Body of pancreas (tissue), 4 donors: ENCODE measurements at regions not wholly inside any gene's neighbourhood (a gene's known extent, or its start where the extent isn't known, plus 50 kb on each side); places are given as distances from the start of the nearest gene placed in this dataset.

Experiments used
- ATAC-seq: fragments of 150-250 bp; one replicate; pipeline ENCODE4 v1.9.1; 2016
- DNase-seq, 4 donors: peaks; one replicate each; pipeline ENCODE4 v3.0.0-alpha.2; 2019
- H3K27ac ChIP-seq, 4 donors: fragments of 200-600 bp; sonication (generic); 1 replicate in 3 of 4; 2 replicates in 1 of 4; pipeline versions ENCODE4 v1.5.1 to v1.6.1; 2016 to 2019; ENCODE audit warnings: mild to moderate bottlenecking in 1 of 4, mixed read lengths in 1 of 4, moderate library complexity in 1 of 4
- H3K27me3 ChIP-seq, 2 donors: fragments of 200-600 bp; sonication (generic); one replicate each; pipeline ENCODE4 v1.6.0; 2016; ENCODE audit warnings: mild to moderate bottlenecking in 1 of 2
- H3K36me3 ChIP-seq, 2 donors: fragments of 200-600 bp; sonication (generic); replicated peaks in 1 of 2; 2 replicates each; pipeline ENCODE4 v1.5.1; 2016; ENCODE audit warnings: low read depth in 2 of 2; ENCODE audit not compliant: insufficient read depth in 1 of 2
- H3K4me1 ChIP-seq: fragments of 200-600 bp; sonication (generic); one replicate; pipeline ENCODE4 v1.6.0; 2016
- H3K4me3 ChIP-seq, 2 donors: fragments of 200-600 bp; sonication (generic); 1 replicate in 1 of 2; 2 replicates in 1 of 2; pipeline ENCODE4 v1.5.1; 2016 to 2019
- H3K9me3 ChIP-seq, 3 donors: fragments of 200-600 bp; sonication (generic); 1 replicate in 2 of 3; 2 replicates in 1 of 3; pipeline ENCODE4 v1.5.1; 2016
- POLR2A ChIP-seq, 3 donors: fragments of 450-650 bp; IDR thresholded peaks; one replicate each; pipeline ENCODE4 v1.6.1; 2016; ENCODE audit warnings: antibody characterized with exemption in 3 of 3, mild to moderate bottlenecking in 2 of 3
- WGBS, 2 donors: methylation state at CpG; one replicate each; pipeline ENCODE4 v1.1.5; 2017; 5-methylcytosine and 5-hydroxymethylcytosine counted together
- intact Hi-C: fragments of 100-400 bp; cut with DNase I; formaldehyde crosslinking; loops from one replicate; pipeline ENCODE4 v1.15.1; 2023
- TF ChIP-seq, protein P1 (sequence below), 7 experiments: fragments of 450-650 bp in 4 of 7; fragments of 200-600 bp in 3 of 7; sonication (generic) in 3 of 7; IDR thresholded peaks; one replicate each; pipeline ENCODE4 v1.5.1; 2016 to 2019; ENCODE audit warnings: antibody characterized with exemption in 7 of 7

DNA sequence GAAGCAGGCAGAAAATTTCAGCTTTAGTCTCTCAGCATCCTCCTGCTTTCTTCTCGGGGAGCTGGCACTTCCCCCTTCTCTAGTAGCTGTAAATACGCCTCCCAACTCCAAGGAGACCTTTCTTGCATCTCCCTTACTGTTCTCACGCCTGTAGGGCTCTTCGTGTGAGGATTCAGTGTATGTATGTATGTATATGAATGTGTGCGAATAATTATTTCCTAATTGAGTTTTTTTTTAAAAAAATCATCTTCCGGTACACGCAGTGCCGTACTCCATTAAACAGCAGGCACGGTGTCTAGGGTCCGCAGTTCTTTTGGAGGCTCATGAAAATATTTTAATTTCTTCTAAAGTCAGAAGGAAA lies 85.4 kb downstream of the HFE start:
- DNase-seq (peak in 3 of 4 donors; percentile 21 to 47 (median 30)), ATAC-seq (peak; percentile 50)
- Histone ChIP-seq H3K4me1 (peaks cover 12% of the 10 kb centered on the region), H3K36me3 (no peaks in the 10 kb centered on the region), H3K27me3 (no peaks in the 10 kb centered on the region), H3K27ac (peak overlapping the region; percentile 74 to 93 (median 90)), H3K9me3 (no peaks in the 10 kb centered on the region), H3K4me3 (peak overlapping the region; percentile 34 to 38)
- intact Hi-C loops, result no loop called here
- WGBS, 2 donors, result 27 to 38% methylated on average over 10 of the region's 10 CpGs
- TF ChIP-seq, protein P1, sequence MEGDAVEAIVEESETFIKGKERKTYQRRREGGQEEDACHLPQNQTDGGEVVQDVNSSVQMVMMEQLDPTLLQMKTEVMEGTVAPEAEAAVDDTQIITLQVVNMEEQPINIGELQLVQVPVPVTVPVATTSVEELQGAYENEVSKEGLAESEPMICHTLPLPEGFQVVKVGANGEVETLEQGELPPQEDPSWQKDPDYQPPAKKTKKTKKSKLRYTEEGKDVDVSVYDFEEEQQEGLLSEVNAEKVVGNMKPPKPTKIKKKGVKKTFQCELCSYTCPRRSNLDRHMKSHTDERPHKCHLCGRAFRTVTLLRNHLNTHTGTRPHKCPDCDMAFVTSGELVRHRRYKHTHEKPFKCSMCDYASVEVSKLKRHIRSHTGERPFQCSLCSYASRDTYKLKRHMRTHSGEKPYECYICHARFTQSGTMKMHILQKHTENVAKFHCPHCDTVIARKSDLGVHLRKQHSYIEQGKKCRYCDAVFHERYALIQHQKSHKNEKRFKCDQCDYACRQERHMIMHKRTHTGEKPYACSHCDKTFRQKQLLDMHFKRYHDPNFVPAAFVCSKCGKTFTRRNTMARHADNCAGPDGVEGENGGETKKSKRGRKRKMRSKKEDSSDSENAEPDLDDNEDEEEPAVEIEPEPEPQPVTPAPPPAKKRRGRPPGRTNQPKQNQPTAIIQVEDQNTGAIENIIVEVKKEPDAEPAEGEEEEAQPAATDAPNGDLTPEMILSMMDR (IDR thresholded peaks at IDR 0.05), result no peak
- TF ChIP-seq POLR2A (IDR thresholded peaks at IDR 0.05), result no peak

DNA sequence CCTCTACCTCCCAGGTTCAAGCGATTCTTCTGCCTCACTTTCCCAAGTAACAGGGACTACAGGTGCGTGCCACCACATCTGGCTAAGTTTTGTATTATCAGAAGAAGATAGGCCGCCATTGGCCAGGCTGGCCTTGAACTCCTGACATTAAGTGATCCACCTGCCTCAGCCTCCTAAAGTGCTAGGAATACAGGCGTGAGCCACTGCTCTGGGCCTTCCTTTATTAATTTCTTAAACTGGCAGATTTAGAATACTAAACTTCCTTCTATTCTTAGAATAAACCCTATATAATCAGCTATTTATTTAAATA lies 86.6 kb downstream of the HFE start:
- TF ChIP-seq, protein P1 (IDR thresholded peaks at IDR 0.05), result no peak
- TF ChIP-seq POLR2A (IDR thresholded peaks at IDR 0.05), result no peak
- Histone ChIP-seq H3K4me3 (no peak overlapping the region), H3K4me1 (peaks cover 15% of the 10 kb centered on the region), H3K27me3 (no peaks in the 10 kb centered on the region), H3K27ac (peak overlapping the region in 1 of 4 donors; percentile 90), H3K9me3 (no peaks in the 10 kb centered on the region), H3K36me3 (no peaks in the 10 kb centered on the region)
- no peak for DNase-seq
- WGBS, 2 donors, result 84 to 89% methylated on average over 4 of the region's 4 CpGs
- no peak for ATAC-seq
- intact Hi-C loops, result no loop called here

DNA sequence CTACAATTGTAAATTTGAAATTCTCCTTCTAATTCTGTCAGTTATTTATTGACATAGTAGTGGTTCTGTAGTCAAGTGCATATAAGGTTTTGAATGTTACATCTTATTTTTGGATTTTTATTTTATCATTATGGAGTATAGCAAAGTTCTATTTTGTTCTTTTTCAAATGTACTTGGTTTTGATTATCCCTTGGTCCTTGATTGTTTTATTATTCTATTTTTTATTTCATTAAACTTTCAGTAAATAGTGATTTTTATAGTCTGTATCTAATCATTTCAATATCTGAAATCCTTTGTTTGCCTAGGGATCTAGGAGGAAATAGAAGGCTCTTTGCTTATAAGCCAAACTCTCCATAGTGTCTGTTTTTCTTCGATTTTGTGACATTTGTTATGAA lies 87.8 kb downstream of the HFE start:
- Histone ChIP-seq H3K9me3 (no peaks in the 10 kb centered on the region), H3K36me3 (no peaks in the 10 kb centered on the region), H3K4me3 (no peak overlapping the region), H3K27ac (no peak overlapping the region), H3K27me3 (no peaks in the 10 kb centered on the region), H3K4me1 (peaks cover 15% of the 10 kb centered on the region)
- ATAC-seq (no peak), DNase-seq (no peak)
- intact Hi-C loops, result no loop called here
- 9 to 16% methylated on average over 1 of the region's 1 CpG for WGBS, 2 donors
- TF ChIP-seq POLR2A (IDR thresholded peaks at IDR 0.05), result no peak
- TF ChIP-seq, protein P1 (IDR thresholded peaks at IDR 0.05), result no peak

DNA sequence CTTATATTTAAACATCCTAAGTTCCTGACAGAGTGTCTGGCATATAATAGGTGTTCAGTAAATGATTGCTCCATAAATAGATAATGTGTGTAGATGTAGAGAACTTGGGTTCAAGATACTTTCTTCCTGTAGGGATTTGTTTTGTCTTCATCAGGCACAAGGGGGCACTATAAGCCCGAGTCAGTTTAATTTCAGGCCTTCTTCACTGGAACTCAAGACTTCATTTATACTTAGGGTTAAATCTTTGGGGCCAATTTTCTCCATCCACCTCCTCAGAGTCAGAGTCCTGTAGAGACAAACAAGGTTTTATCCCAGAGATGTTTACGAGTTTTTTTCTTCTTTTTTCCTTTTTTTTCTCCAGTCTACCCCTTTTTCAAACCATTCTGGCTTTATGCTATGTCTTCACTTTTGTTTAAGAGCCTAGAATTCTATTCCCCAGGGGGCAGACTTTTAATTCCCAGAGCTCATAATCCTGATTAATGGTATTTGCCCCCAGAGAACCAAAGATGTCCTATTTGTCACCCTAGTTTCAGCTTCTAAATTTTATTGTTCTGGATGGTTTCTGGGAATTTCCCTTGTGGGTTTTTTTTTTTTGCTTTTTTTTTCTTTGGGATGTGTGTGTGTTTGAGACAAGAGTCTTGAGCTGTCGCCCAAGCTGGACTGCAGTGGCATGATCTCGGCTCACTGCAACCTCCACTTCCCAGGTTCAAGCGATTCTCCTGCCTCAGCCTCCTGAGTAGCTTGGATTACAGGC lies 88.4 kb downstream of the HFE start:
- intact Hi-C loops, result no loop called here
- DNase-seq (peak in 1 of 4 donors; percentile 25), ATAC-seq (no peak)
- no peak overlapping the region for H3K27ac ChIP-seq
- no peak overlapping the region for H3K4me3 ChIP-seq
- no peaks in the 10 kb centered on the region for H3K9me3 ChIP-seq
- WGBS, 2 donors, result 60 to 65% methylated on average over 5 of the region's 5 CpGs
- no peaks in the 10 kb centered on the region for H3K27me3 ChIP-seq
- H3K36me3 ChIP-seq, result no peaks in the 10 kb centered on the region
- peaks cover 15% of the 10 kb centered on the region for H3K4me1 ChIP-seq
- TF ChIP-seq, protein P1 (IDR thresholded peaks at IDR 0.05), result peak; percentile 12 to 58 (median 42)
- TF ChIP-seq POLR2A (IDR thresholded peaks at IDR 0.05), result no peak

DNA sequence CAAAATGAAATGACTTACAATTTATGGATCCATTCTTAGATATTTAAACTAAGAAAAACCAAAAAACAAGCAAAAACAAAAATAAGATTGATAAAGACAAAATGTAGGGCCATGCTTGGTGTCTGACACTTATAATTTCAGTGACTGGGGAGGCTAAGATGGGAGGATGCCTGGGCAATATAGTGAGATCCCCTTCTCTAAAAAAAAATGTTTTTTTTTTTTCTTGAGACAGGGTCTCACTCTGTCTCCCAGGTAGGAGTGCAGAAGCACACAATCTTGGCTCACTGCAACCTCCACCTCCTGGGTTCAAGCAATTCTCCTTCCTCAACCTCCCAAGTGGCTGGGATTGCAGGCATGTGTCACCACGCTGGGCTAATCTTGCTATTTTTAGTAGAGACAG lies 92.4 kb downstream of the HFE start:
- DNase-seq (no peak), ATAC-seq (no peak)
- WGBS, 2 donors, result 77 to 94% methylated on average over 1 of the region's 1 CpG
- H3K9me3 ChIP-seq, result no peaks in the 10 kb centered on the region
- no peaks in the 10 kb centered on the region for H3K36me3 ChIP-seq
- H3K27me3 ChIP-seq, result no peaks in the 10 kb centered on the region
- H3K4me1 ChIP-seq, result peaks cover 10% of the 10 kb centered on the region
- no peak overlapping the region for H3K27ac ChIP-seq
- H3K4me3 ChIP-seq, result no peak overlapping the region
- TF ChIP-seq, protein P1 (IDR thresholded peaks at IDR 0.05), result no peak
- TF ChIP-seq POLR2A (IDR thresholded peaks at IDR 0.05), result no peak
- intact Hi-C loops, result no loop called here
